PC-9 (cell line): ENCODE measurements at regions not wholly inside any gene's neighbourhood (a gene's known extent, or its start where the extent isn't known, plus 50 kb on each side); places are given as distances from the start of the nearest gene placed in this dataset.

Experiments used
- BruUV-seq: library from RNA; stranded (reverse); fragments of 400-500 nt; replicated peaks from 2 replicates; lab custom pipeline; 2021; lab: Mats Ljungman, UMichigan
- CTCF ChIA-PET: fragments of 300-600 bp; sonication (Branson Sonifier 250); formaldehyde crosslinking; loops from one replicate; lab custom pipeline; 2022; ENCODE audit warnings: antibody characterized with exemption; lab: Charles Lee
- POLR2A ChIA-PET: fragments of 300-600 bp; sonication (Branson Sonifier 250); formaldehyde crosslinking; loops from one replicate; lab custom pipeline; 2022; ENCODE audit warnings: antibody characterized with exemption; ENCODE audit not compliant: unreplicated experiment; lab: Charles Lee
- DNase-seq, 2 experiments: peaks; one replicate each; pipeline versions ENCODE4 v3.0.0 to v3.0.0-alpha.2; 2015 to 2022; ENCODE audit warnings: mixed read lengths in 1 of 2
- H2AFZ ChIP-seq: fragments of 200-600 bp; sonication (generic); 2 replicates; pipeline ENCODE4 v1.8.1; 2017; ENCODE audit warnings: antibody characterized with exemption
- H3F3A ChIP-seq: fragments of 200-600 bp; sonication (generic); 2 replicates; pipeline ENCODE4 v1.8.1; 2017; ENCODE audit warnings: antibody characterized with exemption, mild to moderate bottlenecking, low read depth; ENCODE audit not compliant: insufficient read depth
- H3K27ac ChIP-seq: fragments of 200-600 bp; sonication (generic); 2 replicates; pipeline ENCODE4 v1.6.1; 2016; ENCODE audit warnings: mixed run types
- H3K27me3 ChIP-seq: fragments of 200-600 bp; sonication (generic); 2 replicates; pipeline ENCODE4 v1.6.1; 2016; ENCODE audit warnings: low read depth, mixed run types; ENCODE audit not compliant: insufficient read depth
- H3K36me3 ChIP-seq: fragments of 200-600 bp; sonication (generic); 2 replicates; pipeline ENCODE4 v1.6.1; 2016; ENCODE audit warnings: low read depth, mixed run types
- H3K4me1 ChIP-seq: fragments of 200-600 bp; sonication (generic); replicated peaks from 2 replicates; pipeline ENCODE4 v1.6.1; 2016; ENCODE audit warnings: mixed run types; ENCODE audit not compliant: insufficient read depth
- H3K4me2 ChIP-seq: fragments of 200-600 bp; sonication (generic); 2 replicates; pipeline ENCODE4 v1.6.1; 2017; ENCODE audit warnings: mixed run types
- H3K4me3 ChIP-seq: fragments of 200-600 bp; sonication (generic); 2 replicates; pipeline ENCODE4 v1.6.1; 2016; ENCODE audit warnings: mixed run types
- H3K79me2 ChIP-seq: fragments of 200-600 bp; sonication (generic); 2 replicates; pipeline ENCODE4 v1.6.1; 2017; ENCODE audit warnings: low read depth, mixed run types
- H3K9me2 ChIP-seq: fragments of 200-600 bp; sonication (generic); 2 replicates; pipeline ENCODE4 v1.8.1; 2017; ENCODE audit warnings: mild to moderate bottlenecking; ENCODE audit not compliant: insufficient read depth
- H3K9me3 ChIP-seq: fragments of 200-600 bp; sonication (generic); 2 replicates; pipeline ENCODE4 v1.8.1; 2016; ENCODE audit warnings: low read depth; ENCODE audit not compliant: insufficient read depth
- H4K20me1 ChIP-seq: fragments of 200-600 bp; sonication (generic); 2 replicates; pipeline ENCODE4 v1.8.1; 2017; ENCODE audit not compliant: insufficient read depth
- CTCF ChIP-seq: fragments of 200-600 bp; sonication (generic); conservative IDR thresholded peaks from 2 replicates; pipeline ENCODE4 v1.6.1; 2017; ENCODE audit warnings: mixed run types, antibody characterized with exemption, mild to moderate bottlenecking, moderate library complexity
- EZH2 ChIP-seq: fragments of 200-600 bp; sonication (generic); IDR thresholded peaks from 2 replicates; pipeline ENCODE4 v1.8.0; 2017; ENCODE audit warnings: antibody characterized with exemption, low read depth
- intact Hi-C: fragments of 100-400 bp; cut with micrococcal nuclease; formaldehyde crosslinking; loops from one replicate; pipeline ENCODE4 v1.10.0; 2022; ENCODE audit not compliant: unreplicated experiment

- no peak for DNase-seq
- Histone ChIP-seq H2AFZ (no peak overlapping the region), H3K4me1 (no peaks in the 10 kb centered on the region), H3F3A (no peaks in the 10 kb centered on the region), H3K36me3 (no peaks in the 10 kb centered on the region), H3K9me3 (no peaks in the 10 kb centered on the region), H3K9me2 (no peaks in the 10 kb centered on the region), H3K27me3 (no peaks in the 10 kb centered on the region), H4K20me1 (no peaks in the 10 kb centered on the region), H3K4me3 (no peak overlapping the region), H3K4me2 (no peak overlapping the region), H3K27ac (no peak overlapping the region), H3K79me2 (no peaks in the 10 kb centered on the region)
- POLR2A ChIA-PET: interaction anchor here (0.8 kb wide), 1 partner anchor 822 kb away, joined by 3 read pairs; no protein-coding TSS in a partner anchor
- intact Hi-C loops: no loop called here
- CTCF ChIA-PET: no interaction called here
- no TSS peak for BruUV-seq
- no peak for TF ChIP-seq CTCF
- no peak for TF ChIP-seq EZH2
These were observed 209.0 kb downstream of the LRRN1 start for GRCh38 chr3:4008205-4008604.

DNA sequence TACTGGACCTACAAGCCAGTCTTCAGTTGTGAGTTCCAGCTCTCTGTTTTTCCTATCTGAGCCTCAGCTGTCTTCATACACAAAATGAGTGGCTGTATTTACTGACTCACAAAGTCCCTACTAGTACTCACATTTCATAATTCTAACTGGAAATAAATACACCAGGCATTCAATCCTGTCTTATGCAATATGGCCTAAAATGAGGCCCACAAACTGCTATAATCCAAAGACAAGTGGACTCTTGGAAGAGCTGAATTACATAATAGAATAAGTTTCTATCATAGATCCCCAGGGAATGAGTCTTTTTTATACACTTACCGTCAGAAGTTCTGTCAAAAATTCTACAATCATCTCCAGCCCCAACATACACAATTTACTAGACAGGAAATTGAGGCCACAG, 211.9 kb downstream of the LRRN1 start:
- Histone ChIP-seq H3K9me3 (no peaks in the 10 kb centered on the region), H3K36me3 (no peaks in the 10 kb centered on the region), H3K4me3 (no peak overlapping the region), H2AFZ (no peak overlapping the region), H3K27ac (no peak overlapping the region), H4K20me1 (no peaks in the 10 kb centered on the region), H3K79me2 (no peaks in the 10 kb centered on the region), H3K27me3 (no peaks in the 10 kb centered on the region), H3K4me2 (no peak overlapping the region), H3K4me1 (no peaks in the 10 kb centered on the region), H3F3A (no peaks in the 10 kb centered on the region), H3K9me2 (no peaks in the 10 kb centered on the region)
- intact Hi-C loops: no loop called here
- DNase-seq: no peak
- CTCF ChIA-PET: no interaction called here
- TF ChIP-seq CTCF (no peak), EZH2 (no peak)
- no TSS peak for BruUV-seq
- POLR2A ChIA-PET: no interaction called here

DNA sequence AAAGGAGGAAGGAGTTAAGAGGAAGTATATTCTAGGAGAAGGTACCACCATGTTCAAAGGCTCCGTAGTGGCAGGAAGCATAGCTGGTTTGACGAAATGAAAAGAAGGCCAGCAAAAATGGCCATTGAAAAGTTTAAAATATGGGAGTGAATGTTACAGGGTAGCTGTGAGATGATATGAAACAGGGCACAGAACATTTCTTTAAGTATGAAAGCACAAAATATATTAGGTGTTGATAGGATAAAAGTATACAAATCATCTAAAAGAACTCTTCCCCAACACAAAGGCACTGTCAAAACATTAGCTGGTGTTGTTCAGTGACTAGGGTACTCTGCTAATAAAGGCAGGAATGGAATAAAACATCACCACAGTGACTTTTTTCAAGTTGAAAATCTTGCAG, 216.2 kb downstream of the LRRN1 start:
- POLR2A ChIA-PET: no interaction called here
- no peaks in the 10 kb centered on the region for H3K36me3 ChIP-seq

More for the DNA sequence above, 216.2 kb downstream of the LRRN1 start:
- Histone ChIP-seq H4K20me1 (no peaks in the 10 kb centered on the region), H3K27me3 (no peaks in the 10 kb centered on the region), H3K4me1 (no peaks in the 10 kb centered on the region), H3K4me3 (no peak overlapping the region), H3F3A (no peaks in the 10 kb centered on the region), H3K9me2 (no peaks in the 10 kb centered on the region), H3K4me2 (no peak overlapping the region), H2AFZ (no peak overlapping the region), H3K27ac (no peak overlapping the region), H3K9me3 (no peaks in the 10 kb centered on the region), H3K79me2 (no peaks in the 10 kb centered on the region)
- CTCF ChIA-PET: no interaction called here
- TF ChIP-seq EZH2: no peak
- TF ChIP-seq CTCF: no peak
- no TSS peak for BruUV-seq
- DNase-seq: no peak
- intact Hi-C loops: no loop called here
